OCI-LY7 (cell line): ENCODE measurements at regions not wholly inside any gene's neighbourhood (a gene's known extent, or its start where the extent isn't known, plus 50 kb on each side); places are given as distances from the start of the nearest gene placed in this dataset.

Experiments
- BruUV-seq: library from RNA; stranded (reverse); fragments of 400-500 nt; replicated peaks from 2 replicates; lab custom pipeline; 2021; lab: Mats Ljungman, UMichigan
- CTCF ChIA-PET: fragments of 300-600 bp; sonication (Branson Sonifier 250); formaldehyde crosslinking; loops from one replicate; lab custom pipeline; 2022; ENCODE audit warnings: antibody characterized with exemption; ENCODE audit not compliant: unreplicated experiment; lab: Charles Lee
- POLR2A ChIA-PET: fragments of 300-600 bp; sonication (Branson Sonifier 250); formaldehyde crosslinking; loops from one replicate; lab custom pipeline; 2022; ENCODE audit warnings: antibody characterized with exemption; lab: Charles Lee
- DNase-seq: peaks from one replicate; pipeline ENCODE4 v3.0.0-alpha.2; 2015; ENCODE audit warnings: low spot score
- H2AFZ ChIP-seq: fragments of 200-600 bp; sonication (generic), shearing (Covaris generic); 2 replicates; pipeline ENCODE4 v1.6.1; 2014; ENCODE audit warnings: mild to moderate bottlenecking, antibody characterized with exemption, low read length, moderate library complexity
- H3K27ac ChIP-seq: fragments of 200-600 bp; sonication (generic); 2 replicates; pipeline ENCODE4 v1.5.1; 2014; ENCODE audit warnings: mixed run types, low read depth, mild to moderate bottlenecking, moderate library complexity, low read length, inconsistent platforms; ENCODE audit not compliant: poor library complexity, severe bottlenecking
- H3K36me3 ChIP-seq: fragments of 200-600 bp; sonication (generic); 2 replicates; pipeline ENCODE4 v1.6.1; 2014; ENCODE audit warnings: mild to moderate bottlenecking, antibody characterized with exemption, low read length, moderate library complexity, mixed read lengths; ENCODE audit not compliant: insufficient read depth
- H3K4me1 ChIP-seq: fragments of 200-600 bp; sonication (generic); 2 replicates; pipeline ENCODE4 v1.5.1; 2014; ENCODE audit warnings: mild to moderate bottlenecking, low read length; ENCODE audit not compliant: insufficient read depth, poor library complexity, severe bottlenecking
- H3K4me2 ChIP-seq: fragments of 200-600 bp; sonication (generic); 2 replicates; pipeline ENCODE4 v1.6.1; 2014; ENCODE audit warnings: mild to moderate bottlenecking, low read length
- H3K4me3 ChIP-seq: fragments of 200-600 bp; sonication (generic); 2 replicates; pipeline ENCODE4 v1.5.1; 2014; ENCODE audit warnings: mild to moderate bottlenecking, low read depth, low read length; ENCODE audit not compliant: poor library complexity, severe bottlenecking
- H3K79me2 ChIP-seq: fragments of 200-600 bp; sonication (generic); 2 replicates; pipeline ENCODE4 v1.6.1; 2016; ENCODE audit warnings: low read depth, mild to moderate bottlenecking, low read length, moderate library complexity, mixed read lengths; ENCODE audit not compliant: insufficient read depth
- H3K9me2 ChIP-seq: fragments of 200-600 bp; sonication (generic); 2 replicates; pipeline ENCODE4 v1.6.1; 2016; ENCODE audit warnings: mild to moderate bottlenecking, low read length, mixed read lengths; ENCODE audit not compliant: insufficient read depth
- H3K9me3 ChIP-seq: fragments of 200-600 bp; sonication (generic); 2 replicates; pipeline ENCODE4 v1.6.1; 2014; ENCODE audit warnings: mild to moderate bottlenecking, mixed run types, low read length, mixed read lengths
- H4K20me1 ChIP-seq: fragments of 200-600 bp; sonication (generic); 2 replicates; pipeline ENCODE4 v1.6.1; 2014; ENCODE audit warnings: mild to moderate bottlenecking, antibody characterized with exemption, low read length, moderate library complexity, mixed read lengths; ENCODE audit not compliant: insufficient read depth
- CTCF ChIP-seq: fragments of 200-600 bp; sonication (generic); conservative IDR thresholded peaks from 2 replicates; pipeline ENCODE4 v1.5.1; 2014; ENCODE audit warnings: mild to moderate bottlenecking, antibody characterized with exemption, low read length, moderate library complexity, mixed read lengths
- EZH2phosphoT487 ChIP-seq: fragments of 200-600 bp; sonication (generic); IDR thresholded peaks from 2 replicates; pipeline ENCODE4 v1.6.1; 2018; ENCODE audit warnings: low read depth, borderline replicate concordance, mild to moderate bottlenecking, mixed run types, antibody characterized with exemption, low read length, moderate library complexity, mixed read lengths
- intact Hi-C: fragments of 100-400 bp; cut with micrococcal nuclease; formaldehyde crosslinking; loops from one replicate; pipeline ENCODE4 v1.10.0; 2022; ENCODE audit not compliant: unreplicated experiment

- TF ChIP-seq EZH2phosphoT487 (no peak), CTCF (no peak)
- no peak overlapping the region for H2AFZ ChIP-seq
- ChIA-PET CTCF (no interaction called here), POLR2A (no interaction called here)
- no peak overlapping the region for H3K27ac ChIP-seq
- H3K9me2 ChIP-seq, result no peaks in the 10 kb centered on the region
- H3K4me2 ChIP-seq, result no peak overlapping the region
- BruUV-seq, result no TSS peak
- H3K79me2 ChIP-seq, result no peaks in the 10 kb centered on the region
- no peaks in the 10 kb centered on the region for H3K4me1 ChIP-seq
- no peaks in the 10 kb centered on the region for H3K36me3 ChIP-seq
- no peak overlapping the region for H3K4me3 ChIP-seq
- no peak for DNase-seq
- intact Hi-C loops, result no loop called here
- H3K9me3 ChIP-seq, result no peaks in the 10 kb centered on the region
- H4K20me1 ChIP-seq, result no peaks in the 10 kb centered on the region
These were observed 113.1 kb upstream of the TNC start for GRCh38 chr9:115230924-115231515.

GRCh38 chr9:115232181-115232774 is 114.3 kb upstream of the TNC start:
- Histone ChIP-seq H3K9me2 (no peaks in the 10 kb centered on the region), H3K79me2 (no peaks in the 10 kb centered on the region), H3K9me3 (no peaks in the 10 kb centered on the region), H3K4me3 (no peak overlapping the region), H3K36me3 (no peaks in the 10 kb centered on the region), H3K4me2 (no peak overlapping the region), H4K20me1 (no peaks in the 10 kb centered on the region), H3K27ac (no peak overlapping the region), H3K4me1 (no peaks in the 10 kb centered on the region), H2AFZ (no peak overlapping the region)
- ChIA-PET POLR2A (interaction anchor here (0.6 kb wide), 1 partner anchor 183 kb away, joined by 5 read pairs; no protein-coding TSS in a partner anchor), CTCF (no interaction called here)
- TF ChIP-seq EZH2phosphoT487, result no peak
- no peak for TF ChIP-seq CTCF
- BruUV-seq, result no TSS peak
- intact Hi-C loops, result no loop called here
- no peak for DNase-seq

DNA sequence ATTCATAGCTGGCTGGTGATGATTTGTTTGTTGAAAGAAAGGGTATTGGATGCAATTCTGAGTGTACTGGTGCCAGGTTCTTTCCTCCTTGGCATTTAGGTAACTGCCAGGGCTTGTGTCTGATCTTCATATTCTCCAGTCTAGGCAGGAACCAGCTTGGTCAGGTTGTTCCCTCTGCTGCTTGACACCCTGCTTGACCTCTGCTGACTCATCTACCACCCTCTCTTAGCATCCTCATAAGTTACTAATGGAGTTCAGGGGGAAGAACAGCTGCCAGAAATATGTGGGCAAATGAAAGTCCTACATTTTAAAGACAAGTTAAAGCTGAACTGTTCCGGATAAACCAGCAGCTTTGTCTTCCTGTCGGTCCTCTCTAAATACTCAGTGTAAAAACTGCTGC is 116.1 kb upstream of the TNC start:
- intact Hi-C loops, result no loop called here
- Histone ChIP-seq H3K4me3 (no peak overlapping the region), H3K36me3 (no peaks in the 10 kb centered on the region), H3K79me2 (no peaks in the 10 kb centered on the region), H4K20me1 (no peaks in the 10 kb centered on the region), H3K4me1 (no peaks in the 10 kb centered on the region), H3K27ac (no peak overlapping the region), H3K4me2 (no peak overlapping the region), H3K9me3 (no peaks in the 10 kb centered on the region), H3K9me2 (no peaks in the 10 kb centered on the region), H2AFZ (no peak overlapping the region)
- TF ChIP-seq EZH2phosphoT487, result no peak
- ChIA-PET CTCF (no interaction called here), POLR2A (interaction anchor here (0.5 kb wide), 1 partner anchor 1992 kb away, joined by 3 read pairs; no protein-coding TSS in a partner anchor)
- BruUV-seq, result no TSS peak
- no peak for DNase-seq
